CD8-positive, alpha-beta memory T cell (primary cell): ENCODE measurements at regions not wholly inside any gene's neighbourhood (a gene's known extent, or its start where the extent isn't known, plus 50 kb on each side); places are given as distances from the start of the nearest gene placed in this dataset.

ENCODE experiments used
- CTCF ChIA-PET: fragments of 350-600 bp; sonication (Branson Sonifier 250); formaldehyde crosslinking; loops from one replicate; lab custom pipeline; 2021; ENCODE audit warnings: antibody characterized with exemption; lab: Charles Lee
- POLR2A ChIA-PET: fragments of 350-600 bp; sonication (Branson Sonifier 250); formaldehyde crosslinking; loops from one replicate; lab custom pipeline; 2021; ENCODE audit warnings: antibody characterized with exemption; lab: Charles Lee
- DNase-seq, 5 donors: peaks; one replicate each; pipeline versions ENCODE4 v3.0.0 to v3.0.0-alpha.2; 2020 to 2022; ENCODE audit warnings: mixed read lengths in 1 of 5
- H3K27ac ChIP-seq: one replicate; pipeline ENCODE4 v1.7.0; 2013; ENCODE audit warnings: low read depth, mild to moderate bottlenecking, low read length, moderate library complexity
- H3K27me3 ChIP-seq: 2 replicates; pipeline ENCODE4 v1.7.0; 2013; ENCODE audit warnings: low read length, mild to moderate bottlenecking; ENCODE audit not compliant: insufficient read depth, poor library complexity, severe bottlenecking
- H3K36me3 ChIP-seq: 2 replicates; pipeline ENCODE4 v1.7.0; 2013; ENCODE audit warnings: mild to moderate bottlenecking, low read length, moderate library complexity; ENCODE audit not compliant: insufficient read depth
- H3K4me1 ChIP-seq: 2 replicates; pipeline ENCODE4 v1.7.0; 2013; ENCODE audit warnings: mild to moderate bottlenecking, low read length, moderate library complexity; ENCODE audit not compliant: insufficient read depth
- H3K4me3 ChIP-seq: 2 replicates; pipeline ENCODE4 v1.7.0; 2013; ENCODE audit warnings: mild to moderate bottlenecking, low read length
- H3K9me3 ChIP-seq: 2 replicates; pipeline ENCODE4 v1.7.0; 2013; ENCODE audit warnings: mild to moderate bottlenecking, low read length
- H3K27ac Mint-ChIP-seq, 8 donors: one replicate each; pipeline ENCODE4 v1.8.0; 2020 to 2021; ENCODE audit warnings: mixed read lengths in 8 of 8, mild to moderate bottlenecking in 6 of 8, inconsistent platforms in 3 of 8, moderate library complexity in 3 of 8
- H3K27me3 Mint-ChIP-seq, 2 donors: one replicate each; pipeline ENCODE4 v1.8.0; 2020 to 2021; ENCODE audit warnings: mixed read lengths in 2 of 2, mild to moderate bottlenecking in 1 of 2, moderate library complexity in 1 of 2
- H3K36me3 Mint-ChIP-seq, 3 donors: one replicate each; pipeline ENCODE4 v1.8.0; 2020 to 2021; ENCODE audit warnings: mixed read lengths in 3 of 3, inconsistent platforms in 1 of 3, mild to moderate bottlenecking in 1 of 3
- H3K4me1 Mint-ChIP-seq, 3 donors: one replicate each; pipeline ENCODE4 v1.8.0; 2020 to 2021; ENCODE audit warnings: mixed read lengths in 3 of 3, inconsistent platforms in 1 of 3, mild to moderate bottlenecking in 1 of 3
- H3K4me3 Mint-ChIP-seq, 7 donors: one replicate each; pipeline ENCODE4 v1.8.0; 2020 to 2021; ENCODE audit warnings: mixed read lengths in 7 of 7, mild to moderate bottlenecking in 6 of 7, moderate library complexity in 4 of 7, inconsistent platforms in 2 of 7
- H3K9me3 Mint-ChIP-seq, 5 donors: one replicate each; pipeline ENCODE4 v1.8.0; 2020 to 2022; ENCODE audit warnings: mixed read lengths in 5 of 5, mild to moderate bottlenecking in 3 of 5, moderate library complexity in 2 of 5, inconsistent platforms in 1 of 5

DNA sequence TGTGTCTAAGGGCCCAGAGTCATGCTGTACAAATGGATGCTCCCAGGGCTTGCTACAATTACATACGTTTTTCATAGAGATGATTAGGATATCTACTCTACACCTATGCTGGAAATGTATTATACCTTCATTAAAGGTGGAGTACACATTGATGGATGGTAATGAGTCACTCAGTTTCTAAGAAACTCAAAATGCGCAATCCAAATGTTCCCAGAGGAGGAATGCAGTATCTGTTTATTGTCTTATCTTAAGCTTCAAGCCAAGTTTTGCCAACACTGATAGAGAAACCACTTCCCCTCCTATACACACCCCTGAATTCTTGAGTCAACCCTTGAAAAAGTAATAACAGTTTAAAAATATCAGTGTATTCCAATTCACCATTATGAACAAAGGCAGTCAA lies 266.6 kb upstream of the FAR2 start:
- H3K9me3 Mint-ChIP-seq, result no peaks in the 10 kb centered on the region

GRCh38 chr12:28883406-28883997 lies 265.6 kb upstream of the FAR2 start:
- no peaks in the 10 kb centered on the region for H3K36me3 Mint-ChIP-seq
- no peak overlapping the region for H3K4me3 ChIP-seq
- no peaks in the 10 kb centered on the region for H3K27me3 ChIP-seq
- DNase-seq, result no peak
- no peaks in the 10 kb centered on the region for H3K36me3 ChIP-seq
- H3K4me3 Mint-ChIP-seq, result no peak overlapping the region
- no peaks in the 10 kb centered on the region for H3K4me1 Mint-ChIP-seq
- no peaks in the 10 kb centered on the region for H3K4me1 ChIP-seq
- ChIA-PET CTCF (no interaction called here), POLR2A (no interaction called here)
- H3K9me3 ChIP-seq, result no peaks in the 10 kb centered on the region
- no peak overlapping the region for H3K27ac Mint-ChIP-seq
- no peaks in the 10 kb centered on the region for H3K9me3 Mint-ChIP-seq
- H3K27ac ChIP-seq, result no peak overlapping the region
- peaks cover 0 to 1% of the 10 kb centered on the region in 2 donors for H3K27me3 Mint-ChIP-seq

More for the DNA sequence above, 266.6 kb upstream of the FAR2 start:
- DNase-seq, result no peak
- Mint-ChIP-seq H3K4me3 (no peak overlapping the region), H3K27ac (no peak overlapping the region), H3K4me1 (no peaks in the 10 kb centered on the region), H3K27me3 (peaks cover 0 to 1% of the 10 kb centered on the region in 2 donors), H3K36me3 (no peaks in the 10 kb centered on the region)
- H3K9me3 ChIP-seq, result no peaks in the 10 kb centered on the region
- no peak overlapping the region for H3K4me3 ChIP-seq
- no peaks in the 10 kb centered on the region for H3K4me1 ChIP-seq
- no peaks in the 10 kb centered on the region for H3K36me3 ChIP-seq
- H3K27me3 ChIP-seq, result no peaks in the 10 kb centered on the region
- POLR2A ChIA-PET, result no interaction called here
- CTCF ChIA-PET, result no interaction called here
- no peak overlapping the region for H3K27ac ChIP-seq

DNA sequence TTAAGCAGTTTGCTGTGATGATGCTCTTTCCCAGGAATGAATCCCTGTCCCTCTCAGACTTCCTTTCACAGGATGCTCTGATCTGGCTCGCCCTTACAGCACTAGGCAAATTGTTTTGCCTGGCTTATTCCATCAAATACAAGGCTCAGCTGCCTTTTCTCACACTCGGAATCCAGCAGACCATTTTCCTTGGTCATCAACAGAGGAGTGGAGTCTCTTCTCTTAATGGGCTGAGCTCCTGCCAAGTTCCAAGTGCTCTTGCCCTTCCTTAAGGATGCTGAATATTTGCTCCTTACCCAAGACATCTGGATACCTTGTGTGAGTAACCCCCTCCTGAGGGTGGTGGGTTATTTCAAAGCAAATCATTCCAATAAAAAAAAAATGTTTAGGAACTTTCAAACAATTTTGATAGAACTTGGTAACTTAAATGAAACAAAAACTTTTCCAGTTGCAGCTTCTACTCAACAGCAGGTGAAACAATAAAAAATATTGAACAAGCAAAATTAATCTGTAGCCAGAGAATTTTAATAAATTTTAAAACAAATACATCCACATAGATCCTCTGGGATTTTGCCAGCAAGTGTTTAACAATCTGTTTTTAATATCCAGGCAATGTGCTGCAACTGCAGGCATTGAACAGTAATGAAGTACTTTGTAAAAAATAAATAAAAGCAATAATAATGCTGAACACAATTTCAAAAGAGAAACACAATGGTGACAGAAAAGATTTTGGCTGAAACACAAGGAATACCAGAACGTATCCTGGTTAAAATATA lies 264.0 kb upstream of the FAR2 start:
- no peak overlapping the region for H3K4me3 Mint-ChIP-seq
- H3K9me3 Mint-ChIP-seq, result peaks cover 0 to 1% (median 0%) of the 10 kb centered on the region in 5 donors
- Histone ChIP-seq H3K4me1 (no peaks in the 10 kb centered on the region), H3K27ac (no peak overlapping the region), H3K9me3 (no peaks in the 10 kb centered on the region), H3K4me3 (no peak overlapping the region), H3K36me3 (no peaks in the 10 kb centered on the region), H3K27me3 (no peaks in the 10 kb centered on the region)
- no peaks in the 10 kb centered on the region for H3K4me1 Mint-ChIP-seq
- CTCF ChIA-PET, result no interaction called here
- no peak for DNase-seq
- no peaks in the 10 kb centered on the region for H3K36me3 Mint-ChIP-seq
- POLR2A ChIA-PET, result no interaction called here
- no peak overlapping the region for H3K27ac Mint-ChIP-seq
- H3K27me3 Mint-ChIP-seq, result no peaks in the 10 kb centered on the region

DNA sequence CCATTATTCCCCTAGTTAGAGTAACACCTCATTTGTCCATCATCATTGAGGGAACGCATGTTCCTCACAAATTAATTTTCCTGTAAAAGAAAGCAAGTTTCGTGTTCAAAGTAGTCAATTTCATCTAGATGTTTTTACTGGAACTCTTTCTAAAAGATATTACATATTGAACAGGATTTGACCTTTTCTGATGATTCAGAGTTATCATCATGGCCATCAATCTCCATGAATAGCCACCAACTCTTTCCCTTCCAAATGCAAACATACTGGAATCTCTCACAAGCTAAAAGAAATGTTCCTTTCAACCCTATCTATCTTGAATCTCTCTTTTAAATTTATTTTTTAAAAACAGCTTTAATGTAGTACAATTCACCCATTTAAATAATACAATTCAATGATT lies 263.1 kb upstream of the FAR2 start:
- H3K4me1 Mint-ChIP-seq, result no peaks in the 10 kb centered on the region
- H3K36me3 ChIP-seq, result no peaks in the 10 kb centered on the region
- H3K4me3 Mint-ChIP-seq, result no peak overlapping the region
- no peaks in the 10 kb centered on the region for H3K27me3 ChIP-seq
- no peak for DNase-seq
- no peaks in the 10 kb centered on the region for H3K4me1 ChIP-seq
- POLR2A ChIA-PET, result no interaction called here
- H3K9me3 ChIP-seq, result no peaks in the 10 kb centered on the region
- H3K9me3 Mint-ChIP-seq, result peaks cover 0 to 1% (median 0%) of the 10 kb centered on the region in 5 donors
- no peak overlapping the region for H3K27ac Mint-ChIP-seq
- H3K36me3 Mint-ChIP-seq, result no peaks in the 10 kb centered on the region
- no peak overlapping the region for H3K27ac ChIP-seq
- peaks cover 0 to 3% of the 10 kb centered on the region in 2 donors for H3K27me3 Mint-ChIP-seq
- CTCF ChIA-PET, result no interaction called here
- H3K4me3 ChIP-seq, result no peak overlapping the region

- H3K36me3 ChIP-seq, result no peaks in the 10 kb centered on the region
- POLR2A ChIA-PET, result no interaction called here
- DNase-seq, result no peak
- H3K27ac ChIP-seq, result no peak overlapping the region
- H3K9me3 ChIP-seq, result no peaks in the 10 kb centered on the region
- Mint-ChIP-seq H3K4me3 (no peak overlapping the region), H3K4me1 (no peaks in the 10 kb centered on the region), H3K9me3 (peaks cover 0 to 1% (median 0%) of the 10 kb centered on the region in 5 donors), H3K27ac (no peak overlapping the region), H3K36me3 (no peaks in the 10 kb centered on the region), H3K27me3 (peaks cover 0 to 3% of the 10 kb centered on the region in 2 donors)
- H3K27me3 ChIP-seq, result no peaks in the 10 kb centered on the region
- H3K4me1 ChIP-seq, result no peaks in the 10 kb centered on the region
- CTCF ChIA-PET, result no interaction called here
- no peak overlapping the region for H3K4me3 ChIP-seq
These were observed 261.6 kb upstream of the FAR2 start for GRCh38 chr12:28887461-28887990.

- H3K4me3 Mint-ChIP-seq, result no peak overlapping the region
- H3K27me3 Mint-ChIP-seq, result peaks cover 0 to 3% of the 10 kb centered on the region in 2 donors
- H3K9me3 Mint-ChIP-seq, result peaks cover 0 to 5% (median 0%) of the 10 kb centered on the region in 5 donors
- H3K36me3 ChIP-seq, result no peaks in the 10 kb centered on the region
- H3K36me3 Mint-ChIP-seq, result no peaks in the 10 kb centered on the region
- H3K27ac ChIP-seq, result no peak overlapping the region
- CTCF ChIA-PET, result no interaction called here
- no peaks in the 10 kb centered on the region for H3K4me1 Mint-ChIP-seq
- H3K9me3 ChIP-seq, result no peaks in the 10 kb centered on the region
- H3K4me3 ChIP-seq, result no peak overlapping the region
- no peak overlapping the region for H3K27ac Mint-ChIP-seq
- POLR2A ChIA-PET, result no interaction called here
- no peaks in the 10 kb centered on the region for H3K4me1 ChIP-seq
- H3K27me3 ChIP-seq, result no peaks in the 10 kb centered on the region
- no peak for DNase-seq
These were observed 258.4 kb upstream of the FAR2 start for GRCh38 chr12:28890664-28891063.

GRCh38 chr12:28891126-28891525 lies 258.0 kb upstream of the FAR2 start:
- Mint-ChIP-seq H3K4me1 (no peaks in the 10 kb centered on the region), H3K27ac (no peak overlapping the region), H3K4me3 (no peak overlapping the region), H3K36me3 (no peaks in the 10 kb centered on the region), H3K9me3 (peaks cover 0 to 5% (median 0%) of the 10 kb centered on the region in 5 donors), H3K27me3 (peaks cover 0 to 3% of the 10 kb centered on the region in 2 donors)
- DNase-seq, result no peak
- CTCF ChIA-PET, result no interaction called here
- Histone ChIP-seq H3K9me3 (no peaks in the 10 kb centered on the region), H3K27me3 (no peaks in the 10 kb centered on the region), H3K4me3 (no peak overlapping the region), H3K27ac (no peak overlapping the region), H3K36me3 (no peaks in the 10 kb centered on the region), H3K4me1 (no peaks in the 10 kb centered on the region)
- POLR2A ChIA-PET, result no interaction called here

- H3K9me3 Mint-ChIP-seq, result peaks cover 0 to 5% (median 1%) of the 10 kb centered on the region in 5 donors
- peaks cover 3% of the 10 kb centered on the region in 2 donors for H3K27me3 Mint-ChIP-seq
- no peak overlapping the region for H3K27ac ChIP-seq
- CTCF ChIA-PET, result no interaction called here
- H3K4me3 Mint-ChIP-seq, result no peak overlapping the region
- H3K36me3 ChIP-seq, result no peaks in the 10 kb centered on the region
- DNase-seq, result no peak
- H3K4me1 ChIP-seq, result no peaks in the 10 kb centered on the region
- no peak overlapping the region for H3K4me3 ChIP-seq
- no peak overlapping the region for H3K27ac Mint-ChIP-seq
- no peaks in the 10 kb centered on the region for H3K36me3 Mint-ChIP-seq
- POLR2A ChIA-PET, result no interaction called here
- H3K9me3 ChIP-seq, result no peaks in the 10 kb centered on the region
- H3K4me1 Mint-ChIP-seq, result no peaks in the 10 kb centered on the region
- no peaks in the 10 kb centered on the region for H3K27me3 ChIP-seq
These were observed 255.7 kb upstream of the FAR2 start for GRCh38 chr12:28893365-28893764.
